GDM1 (cell line): ENCODE measurements at regions not wholly inside any gene's neighbourhood (a gene's known extent, or its start where the extent isn't known, plus 50 kb on each side); places are given as distances from the start of the nearest gene placed in this dataset.

Source experiments
- DNase-seq: peaks from one replicate; lab custom pipeline; 2025; lab: John Stamatoyannopoulos, UW

GRCh38 chr22:49604732-49605302 lies 222.9 kb downstream of the BRD1 start:
- no peak for DNase-seq

- no peak for DNase-seq
These were observed 224.7 kb downstream of the BRD1 start for GRCh38 chr22:49603016-49603415.

GRCh38 chr22:49602481-49602880 lies 225.2 kb downstream of the BRD1 start:
- DNase-seq = no peak

GRCh38 chr22:49601614-49602321 lies 225.9 kb downstream of the BRD1 start:
- DNase-seq = no peak

GRCh38 chr22:49600891-49601431 lies 226.7 kb downstream of the BRD1 start:
- no peak for DNase-seq

- no peak for DNase-seq
These were observed 227.2 kb downstream of the BRD1 start for GRCh38 chr22:49600468-49600867.

- DNase-seq = no peak
These were observed 227.8 kb downstream of the BRD1 start for GRCh38 chr22:49599691-49600455.

- no peak for DNase-seq
These were observed 228.6 kb downstream of the BRD1 start for GRCh38 chr22:49599039-49599438.

- DNase-seq = no peak
These were observed 229.3 kb downstream of the BRD1 start for GRCh38 chr22:49598338-49598737.

- DNase-seq = no peak
These were observed 230.1 kb downstream of the BRD1 start for GRCh38 chr22:49597428-49598039.

GRCh38 chr22:49595465-49596078 lies 232.1 kb downstream of the BRD1 start:
- DNase-seq = no peak

- DNase-seq = no peak
These were observed 233.6 kb downstream of the BRD1 start for GRCh38 chr22:49594078-49594477.

GRCh38 chr22:49593509-49593908 lies 234.2 kb downstream of the BRD1 start:
- no peak for DNase-seq

GRCh38 chr22:49592780-49593501 lies 234.7 kb downstream of the BRD1 start:
- no peak for DNase-seq

GRCh38 chr22:49590851-49591445 lies 236.7 kb downstream of the BRD1 start:
- no peak for DNase-seq

GRCh38 chr22:49590381-49590780 lies 237.3 kb downstream of the BRD1 start:
- DNase-seq = no peak

GRCh38 chr22:49589811-49590210 lies 237.9 kb downstream of the BRD1 start:
- DNase-seq = no peak

GRCh38 chr22:49589301-49589700 lies 238.4 kb downstream of the BRD1 start:
- no peak for DNase-seq

- DNase-seq = no peak
These were observed 238.9 kb downstream of the BRD1 start for GRCh38 chr22:49588739-49589138.

- no peak for DNase-seq
These were observed 239.7 kb downstream of the BRD1 start for GRCh38 chr22:49587987-49588386.

GRCh38 chr22:49587421-49587820 lies 240.3 kb downstream of the BRD1 start:
- no peak for DNase-seq
